SU-DHL-6 (cell line): ENCODE measurements at regions not wholly inside any gene's neighbourhood (a gene's known extent, or its start where the extent isn't known, plus 50 kb on each side); places are given as distances from the start of the nearest gene placed in this dataset.

Source experiments
- CTCF ChIP-seq: fragments of 200-600 bp; sonication (generic); IDR thresholded peaks from one replicate; pipeline ENCODE4 v1.5.1; 2017; ENCODE audit warnings: antibody characterized with exemption, mild to moderate bottlenecking, low read length, moderate library complexity; ENCODE audit not compliant: insufficient read depth, poor library complexity, severe bottlenecking
- EZH2phosphoT487 ChIP-seq: fragments of 200-600 bp; sonication (generic), shearing (Covaris generic); conservative IDR thresholded peaks from 2 replicates; pipeline ENCODE4 v1.6.1; 2018; ENCODE audit warnings: mild to moderate bottlenecking, antibody characterized with exemption, low read length, moderate library complexity, mixed read lengths

GRCh38 chr16:85370543-85370880, 242.6 kb upstream of the GSE1 start:
- no peak for TF ChIP-seq CTCF
- TF ChIP-seq EZH2phosphoT487 = no peak
